BE2C (cell line): ENCODE measurements at regions not wholly inside any gene's neighbourhood (a gene's known extent, or its start where the extent isn't known, plus 50 kb on each side); places are given as distances from the start of the nearest gene placed in this dataset.

ENCODE experiments used
- DNase-seq: peaks from one replicate; pipeline ENCODE4 v3.0.0-alpha.2; 2020
- H3K27me3 ChIP-seq: fragments of 250-450 bp; sonication (Bioruptor Pico); 2 replicates; pipeline ENCODE4 v1.5.1; 2020; ENCODE audit warnings: mild to moderate bottlenecking
- H3K36me3 ChIP-seq: fragments of 250-450 bp; sonication (Bioruptor Pico); 2 replicates; pipeline ENCODE4 v1.5.1; 2020; ENCODE audit warnings: mild to moderate bottlenecking
- H3K4me1 ChIP-seq: fragments of 250-450 bp; sonication (Bioruptor Pico); 2 replicates; pipeline ENCODE4 v1.5.1; 2020
- H3K4me3 ChIP-seq: 2 replicates; pipeline ENCODE4 v1.5.1; 2011; ENCODE audit warnings: low read depth, low read length
- H3K9me3 ChIP-seq: fragments of 250-450 bp; sonication (Bioruptor Pico); 2 replicates; pipeline ENCODE4 v1.5.1; 2020
- CTCF ChIP-seq: IDR thresholded peaks from 2 replicates; pipeline ENCODE4 v1.5.1; 2012; ENCODE audit warnings: mild to moderate bottlenecking, low read depth, low read length

- Histone ChIP-seq H3K36me3 (no peaks in the 10 kb centered on the region), H3K27me3 (no peaks in the 10 kb centered on the region), H3K9me3 (no peaks in the 10 kb centered on the region), H3K4me1 (no peaks in the 10 kb centered on the region), H3K4me3 (no peak overlapping the region)
- TF ChIP-seq CTCF: no peak
- no peak for DNase-seq
Observed at GRCh38 chr1:163824490-163824889, 502.7 kb downstream of the NUF2 start.

GRCh38 chr1:163826500-163826899 lies 504.7 kb downstream of the NUF2 start:
- Histone ChIP-seq H3K27me3 (no peaks in the 10 kb centered on the region), H3K4me1 (no peaks in the 10 kb centered on the region), H3K36me3 (no peaks in the 10 kb centered on the region), H3K9me3 (no peaks in the 10 kb centered on the region), H3K4me3 (no peak overlapping the region)
- no peak for TF ChIP-seq CTCF
- no peak for DNase-seq

GRCh38 chr1:163834778-163835177 lies 513.0 kb downstream of the NUF2 start:
- H3K4me3 ChIP-seq: no peak overlapping the region
- H3K4me1 ChIP-seq: no peaks in the 10 kb centered on the region
- no peak for TF ChIP-seq CTCF
- no peaks in the 10 kb centered on the region for H3K36me3 ChIP-seq
- DNase-seq: no peak
- no peaks in the 10 kb centered on the region for H3K9me3 ChIP-seq
- no peaks in the 10 kb centered on the region for H3K27me3 ChIP-seq

GRCh38 chr1:163836481-163836880 lies 514.7 kb downstream of the NUF2 start:
- no peak for DNase-seq
- TF ChIP-seq CTCF: no peak
- no peak overlapping the region for H3K4me3 ChIP-seq
- no peaks in the 10 kb centered on the region for H3K36me3 ChIP-seq
- no peaks in the 10 kb centered on the region for H3K27me3 ChIP-seq
- H3K9me3 ChIP-seq: no peaks in the 10 kb centered on the region
- H3K4me1 ChIP-seq: no peaks in the 10 kb centered on the region

GRCh38 chr1:163837206-163837605 lies 515.5 kb downstream of the NUF2 start:
- Histone ChIP-seq H3K36me3 (no peaks in the 10 kb centered on the region), H3K27me3 (no peaks in the 10 kb centered on the region), H3K9me3 (no peaks in the 10 kb centered on the region), H3K4me1 (no peaks in the 10 kb centered on the region), H3K4me3 (no peak overlapping the region)
- no peak for TF ChIP-seq CTCF
- DNase-seq: no peak

- Histone ChIP-seq H3K4me1 (no peaks in the 10 kb centered on the region), H3K9me3 (no peaks in the 10 kb centered on the region), H3K36me3 (no peaks in the 10 kb centered on the region), H3K27me3 (no peaks in the 10 kb centered on the region), H3K4me3 (no peak overlapping the region)
- no peak for DNase-seq
- TF ChIP-seq CTCF: no peak
Observed at GRCh38 chr1:163842571-163842970, 520.8 kb downstream of the NUF2 start.
